ENCODE measurements at regions not wholly inside any gene's neighbourhood (a gene's known extent, or its start where the extent isn't known, plus 50 kb on each side); places are given as distances from the start of the nearest gene placed in this dataset.

DNA sequence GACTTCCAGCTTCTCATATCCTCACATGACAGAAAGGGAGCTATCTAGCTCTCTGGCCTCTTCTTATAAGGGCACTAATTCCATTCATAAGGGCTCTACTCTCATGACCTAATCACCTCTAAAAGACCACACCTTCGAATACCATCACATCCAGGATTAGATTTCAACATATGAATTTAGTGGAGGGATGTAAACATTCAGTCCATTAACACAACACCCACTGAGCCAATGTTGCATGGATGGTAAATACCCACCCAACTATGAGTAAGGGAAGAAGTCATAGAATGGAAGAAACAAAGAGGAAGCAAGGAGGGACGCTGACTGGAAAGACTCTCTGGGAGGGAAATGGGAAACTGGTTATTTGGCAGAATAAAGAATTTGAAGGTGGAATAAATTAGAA, 112.6 kb upstream of the CCDC112 start:
- intact Hi-C loops (cut with micrococcal nuclease): loop anchor here (10.0 kb wide), 1 partner anchor 966 kb away; no protein-coding TSS in a partner anchor

DNA sequence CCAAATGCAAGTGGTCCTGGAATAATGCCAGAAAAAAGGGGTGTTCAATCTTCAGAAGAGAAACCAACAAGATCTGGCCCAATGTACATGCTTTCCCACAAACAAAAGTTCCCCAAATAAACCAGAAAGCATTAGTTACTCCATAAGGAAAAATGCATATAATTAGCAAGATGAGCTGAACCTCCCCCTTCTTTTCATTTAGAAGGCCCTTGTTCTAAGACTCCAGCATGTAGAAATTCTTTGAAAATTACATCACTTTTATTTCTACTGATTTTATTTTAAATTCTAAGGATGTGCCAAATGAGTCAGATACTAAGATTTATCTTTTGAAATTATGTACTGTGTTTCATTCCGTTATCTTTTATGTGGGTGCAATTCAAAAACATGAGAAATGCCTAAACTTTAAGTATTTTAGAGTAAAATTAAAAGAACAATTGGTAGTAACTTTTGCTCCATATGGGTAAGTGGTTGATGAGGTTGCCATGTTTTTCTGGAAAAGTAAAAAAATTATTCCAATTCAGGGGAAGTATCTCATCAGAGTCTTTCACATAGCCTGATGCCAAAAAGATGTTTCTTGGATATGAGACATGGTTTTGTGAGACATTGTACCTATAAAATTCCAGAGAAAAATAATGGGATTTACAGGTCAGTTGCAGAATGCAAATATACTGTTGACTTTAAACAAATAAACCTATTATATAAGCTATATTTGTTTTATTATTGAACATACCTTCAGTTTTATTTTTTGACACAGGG, 106.5 kb upstream of the CCDC112 start:
- intact Hi-C loops (cut with micrococcal nuclease): loop anchor here (10.0 kb wide), 1 partner anchor 972 kb away; no protein-coding TSS in a partner anchor

DNA sequence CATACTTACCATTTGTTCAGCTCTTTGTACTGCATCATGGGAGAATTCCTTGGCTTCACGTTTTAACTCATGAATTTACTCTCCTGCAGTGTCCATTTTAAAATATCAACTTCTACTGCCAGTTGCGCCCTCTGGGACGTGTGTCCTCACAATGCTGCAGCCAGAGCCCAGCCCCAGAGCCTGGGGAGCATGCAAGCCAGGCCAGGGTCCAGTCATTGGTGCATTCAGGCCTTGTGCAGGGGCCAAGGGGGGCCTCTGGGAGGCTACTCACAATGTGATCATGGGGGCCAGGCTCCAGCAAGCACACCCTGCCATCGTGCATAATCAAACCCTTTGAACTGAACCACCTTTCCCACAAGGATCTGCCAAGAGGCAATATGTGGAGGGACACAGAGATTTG, 105.6 kb upstream of the CCDC112 start:
- intact Hi-C loops (cut with micrococcal nuclease): loop anchor here (10.0 kb wide), 1 partner anchor 973 kb away; no protein-coding TSS in a partner anchor

DNA sequence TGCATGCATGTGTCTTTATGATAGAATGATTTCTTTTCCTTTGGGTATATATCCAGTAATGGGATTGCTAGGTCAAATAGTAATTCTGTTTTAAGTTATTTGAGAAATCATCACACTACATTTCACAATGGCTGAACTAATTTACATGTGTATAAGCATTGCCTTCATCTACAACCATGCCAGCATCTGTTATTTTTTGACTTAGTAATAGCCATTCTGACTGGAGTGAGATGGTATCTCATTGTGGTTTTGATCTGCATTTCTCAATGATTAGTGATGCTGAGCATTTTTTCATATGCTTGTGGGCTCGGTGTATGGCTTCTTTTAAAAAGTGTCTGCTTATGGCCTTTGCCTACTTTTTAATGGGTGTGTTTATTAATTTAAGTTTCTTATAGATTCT, 102.3 kb upstream of the CCDC112 start:
- intact Hi-C loops (cut with micrococcal nuclease): no loop called here

DNA sequence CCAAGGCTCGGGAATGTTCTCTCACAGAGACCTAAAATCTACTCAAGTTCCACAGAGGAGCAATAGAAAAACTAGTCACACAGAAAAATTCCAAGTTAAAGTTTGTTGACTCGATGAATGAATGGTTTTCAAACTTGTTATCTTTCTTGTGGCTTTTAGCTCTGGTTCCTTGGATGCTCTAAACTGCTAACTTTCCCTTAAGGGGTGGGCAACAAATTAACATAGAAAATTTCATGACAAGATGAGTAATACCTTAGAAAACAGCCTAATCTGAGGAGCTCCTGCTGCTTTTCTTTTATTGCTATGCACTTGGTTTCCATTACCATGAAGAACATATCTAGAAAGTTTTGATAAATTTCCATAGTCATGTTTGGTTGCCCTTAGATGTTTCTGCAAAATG, 100.2 kb upstream of the CCDC112 start:
- intact Hi-C loops (cut with micrococcal nuclease): no loop called here

DNA sequence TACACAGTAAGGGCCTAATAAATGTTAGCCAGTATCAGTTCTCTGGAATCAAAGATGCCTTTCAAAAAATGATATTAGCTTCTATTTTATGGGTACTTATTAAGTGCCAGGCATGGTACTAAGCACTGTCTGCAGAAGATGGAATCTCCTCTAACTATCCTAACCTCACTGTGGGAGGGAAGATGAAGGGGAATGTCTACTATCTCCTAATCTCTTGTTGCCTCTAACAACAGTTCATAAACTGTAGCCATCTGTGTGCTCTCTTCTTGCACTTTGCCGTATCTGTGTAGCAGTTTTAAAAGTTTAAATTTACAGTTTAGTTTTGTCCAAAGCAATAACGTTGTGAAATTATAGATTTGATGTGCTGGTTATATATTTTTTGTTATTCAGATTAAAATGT, 99.6 kb upstream of the CCDC112 start:
- intact Hi-C loops (cut with micrococcal nuclease): no loop called here

DNA sequence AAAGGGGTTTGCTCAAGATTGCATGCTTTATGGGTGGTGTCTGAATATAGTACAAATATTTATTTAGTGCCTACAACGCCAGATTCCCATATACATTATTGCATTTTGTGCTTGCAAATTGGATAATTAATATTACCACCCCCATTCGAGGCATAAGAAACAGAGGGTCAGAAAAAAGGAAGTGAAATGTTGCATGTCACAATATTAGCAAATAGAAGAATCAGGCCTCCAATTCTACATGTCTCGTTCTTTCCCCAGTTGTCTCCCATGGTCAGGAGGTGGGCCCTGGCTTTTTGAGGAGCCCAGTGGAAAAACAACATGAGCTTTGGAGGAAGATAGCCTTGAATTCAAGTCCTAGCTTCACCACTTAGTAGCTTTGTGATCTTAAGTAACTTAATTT, 98.1 kb upstream of the CCDC112 start:
- intact Hi-C loops (cut with micrococcal nuclease): no loop called here

DNA sequence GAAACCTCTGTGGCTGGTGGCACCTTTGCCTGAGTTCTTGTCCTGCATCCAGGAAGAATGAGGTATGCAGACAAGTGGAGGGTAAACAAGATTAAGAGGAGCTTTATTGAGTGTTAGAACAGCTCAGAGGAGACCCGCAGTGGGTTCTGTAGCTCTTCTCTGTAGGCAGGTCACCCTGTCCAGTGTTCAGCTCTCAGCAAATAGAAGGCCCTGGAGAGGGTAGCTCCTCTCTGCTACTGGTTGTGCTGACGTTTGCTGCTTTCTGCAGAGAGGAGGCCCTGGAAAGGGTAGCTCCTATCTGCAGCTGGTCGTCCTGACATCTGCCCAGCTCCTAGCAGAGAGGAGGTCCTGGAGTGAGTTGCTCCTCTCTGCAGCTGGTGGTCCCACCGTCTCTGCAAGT, 96.8 kb upstream of the CCDC112 start:
- intact Hi-C loops (cut with micrococcal nuclease): no loop called here

DNA sequence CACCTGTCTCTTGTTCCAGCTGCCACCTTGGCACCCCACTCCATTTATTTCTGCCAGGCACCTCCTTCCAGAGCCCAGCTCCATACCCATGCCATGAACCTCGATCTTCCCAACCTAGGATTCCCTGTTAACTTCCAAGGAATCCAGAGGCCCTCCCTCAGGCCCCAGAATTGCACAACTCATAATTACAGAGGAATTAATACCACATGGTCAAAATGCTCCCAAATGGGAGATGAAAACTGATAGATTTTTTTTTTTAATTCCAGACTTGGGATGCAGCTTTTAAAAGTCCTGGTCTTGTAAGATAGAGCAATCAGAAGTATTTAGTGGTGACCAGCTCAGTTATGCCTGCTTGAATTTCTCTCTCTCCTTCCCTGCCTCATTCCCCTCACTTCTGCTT, 96.2 kb upstream of the CCDC112 start:
- intact Hi-C loops (cut with micrococcal nuclease): no loop called here

DNA sequence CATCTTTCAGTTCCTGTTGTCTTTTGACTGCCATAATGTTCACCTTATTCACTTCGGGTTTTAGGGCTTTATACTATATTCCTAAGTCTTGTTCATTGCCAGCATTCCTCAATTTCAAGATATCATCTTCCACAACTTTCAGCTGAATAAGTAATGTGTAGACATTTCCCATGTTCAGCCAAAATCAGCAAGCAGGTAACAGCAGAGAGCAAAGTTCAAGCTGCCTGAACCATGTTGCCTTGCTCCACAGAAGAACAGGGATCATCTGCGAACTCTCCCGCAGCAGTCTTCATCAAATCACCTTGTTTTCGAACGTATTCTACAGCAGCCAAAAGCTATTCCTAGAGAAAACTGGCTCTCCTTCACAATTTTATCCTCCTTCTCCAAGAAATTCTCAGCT, 95.3 kb upstream of the CCDC112 start:
- intact Hi-C loops (cut with micrococcal nuclease): no loop called here

DNA sequence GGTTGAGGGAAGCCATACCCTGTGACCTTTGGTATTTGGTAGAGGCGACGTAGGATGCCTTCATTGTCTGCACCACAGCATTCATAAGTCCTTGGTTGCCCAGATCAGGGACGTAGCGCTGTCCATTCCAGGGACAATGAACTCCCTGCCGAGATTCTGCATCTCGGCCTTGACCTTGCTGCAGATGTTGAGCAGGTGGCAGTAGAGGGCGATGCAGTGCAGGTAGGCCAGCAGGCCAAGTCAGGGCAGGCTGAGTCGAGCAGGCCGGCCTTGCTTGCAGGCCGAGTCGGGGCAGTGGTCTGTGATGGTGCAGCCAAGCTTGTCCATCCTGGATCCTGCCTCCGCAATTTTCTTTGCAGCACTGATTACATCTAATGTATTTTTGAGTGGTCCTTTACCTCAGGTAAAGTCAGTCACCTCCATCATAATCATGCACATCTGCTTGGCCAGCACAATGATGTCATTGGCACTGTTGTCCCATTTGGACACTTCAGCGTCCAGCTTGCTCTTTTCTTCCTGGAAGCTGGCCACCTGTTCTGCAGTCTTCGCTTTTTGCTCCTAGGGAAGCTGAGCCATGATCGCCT, 93.4 kb upstream of the CCDC112 start:
- intact Hi-C loops (cut with micrococcal nuclease): no loop called here

DNA sequence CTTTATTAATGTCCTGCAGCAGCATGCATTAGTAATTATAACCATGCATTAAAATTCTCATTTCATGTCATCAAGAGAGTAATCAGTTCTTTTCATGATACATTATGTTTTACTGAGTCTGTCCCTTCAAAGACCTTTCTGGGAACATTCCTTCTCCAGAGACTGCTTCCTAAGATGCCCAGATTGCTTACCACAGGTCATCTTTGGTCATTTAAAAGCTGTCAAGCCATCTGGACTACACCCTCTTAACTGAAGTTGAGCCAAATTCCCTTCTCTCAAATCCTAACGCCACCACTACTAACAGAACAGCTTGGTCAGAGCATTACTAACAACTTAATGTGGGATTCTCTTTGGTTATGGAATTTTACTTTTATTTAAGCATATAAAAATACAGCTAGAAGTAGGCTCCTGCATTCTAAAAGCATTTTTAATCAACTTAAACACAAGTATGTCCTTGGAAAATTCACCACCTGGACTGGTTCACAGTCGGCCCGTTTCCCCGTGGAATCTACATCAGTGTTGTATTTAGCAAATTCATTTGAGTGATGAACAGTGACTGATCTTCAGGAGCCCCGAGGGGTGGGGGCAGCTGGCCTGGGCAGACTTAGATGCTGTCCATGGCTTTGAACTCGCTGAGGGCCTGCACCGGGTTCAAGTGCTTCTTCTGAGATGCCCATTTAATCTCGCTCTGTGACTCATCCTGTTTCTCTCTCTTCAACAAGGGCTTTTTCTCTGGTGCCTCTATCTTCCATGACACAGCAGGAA, 92.8 kb upstream of the CCDC112 start:
- intact Hi-C loops (cut with micrococcal nuclease): no loop called here

DNA sequence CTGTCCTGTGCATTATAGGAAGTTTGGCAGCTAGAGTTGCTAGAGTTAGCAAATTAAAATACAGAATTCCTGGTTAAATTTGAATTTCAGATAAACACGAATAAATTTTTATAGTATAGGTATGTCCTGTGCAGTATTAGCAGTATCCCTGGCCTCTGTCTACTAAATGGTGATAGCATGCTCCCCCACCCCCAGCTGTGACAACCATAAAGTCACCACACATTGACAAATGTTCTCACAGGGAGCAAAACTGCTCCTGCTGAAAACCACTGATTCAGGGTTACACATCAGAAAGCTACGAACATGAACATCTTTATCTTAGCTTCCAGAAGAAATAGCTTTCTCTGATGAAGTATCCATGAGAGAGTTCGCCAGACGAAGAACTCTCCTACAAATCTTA, 91.8 kb upstream of the CCDC112 start:
- intact Hi-C loops (cut with micrococcal nuclease): no loop called here

DNA sequence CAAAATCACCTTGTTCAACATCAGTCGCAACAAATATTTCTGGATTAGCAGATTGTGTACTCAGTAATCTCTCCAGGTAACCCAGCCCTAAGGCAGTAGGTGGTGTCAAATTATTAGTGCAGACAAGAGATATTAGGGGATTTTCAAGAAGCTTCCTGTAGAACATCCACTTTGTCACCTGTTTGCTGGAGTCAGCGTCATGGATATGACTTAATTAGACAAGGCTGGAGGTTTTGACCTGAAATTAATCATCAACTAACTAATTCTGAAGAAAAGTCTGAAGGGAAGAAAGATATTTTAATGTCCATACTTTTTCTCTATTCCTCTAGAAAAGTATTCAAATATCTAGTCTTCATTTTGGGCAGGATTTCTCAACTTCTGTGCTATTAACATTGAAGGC, 91.4 kb upstream of the CCDC112 start:
- intact Hi-C loops (cut with micrococcal nuclease): no loop called here

DNA sequence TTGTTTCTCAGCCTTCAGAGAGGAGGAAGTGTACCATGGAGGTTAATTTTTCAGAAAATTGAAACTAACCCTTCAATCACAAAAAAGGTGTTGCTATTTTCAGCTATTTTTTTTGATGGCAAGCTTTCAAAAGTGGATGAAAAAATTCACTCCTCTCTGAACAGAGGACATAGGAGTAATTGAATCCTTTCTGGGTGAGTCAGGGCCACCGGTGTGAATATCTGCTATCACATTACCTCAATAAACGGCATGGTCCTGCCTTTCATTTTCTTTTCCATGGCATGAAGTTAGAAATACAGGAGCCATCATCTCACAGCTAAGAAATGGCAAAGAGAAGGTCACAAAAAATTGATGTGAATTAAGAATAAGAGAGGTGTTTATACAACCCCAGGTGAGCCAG, 90.2 kb upstream of the CCDC112 start:
- intact Hi-C loops (cut with micrococcal nuclease): no loop called here

DNA sequence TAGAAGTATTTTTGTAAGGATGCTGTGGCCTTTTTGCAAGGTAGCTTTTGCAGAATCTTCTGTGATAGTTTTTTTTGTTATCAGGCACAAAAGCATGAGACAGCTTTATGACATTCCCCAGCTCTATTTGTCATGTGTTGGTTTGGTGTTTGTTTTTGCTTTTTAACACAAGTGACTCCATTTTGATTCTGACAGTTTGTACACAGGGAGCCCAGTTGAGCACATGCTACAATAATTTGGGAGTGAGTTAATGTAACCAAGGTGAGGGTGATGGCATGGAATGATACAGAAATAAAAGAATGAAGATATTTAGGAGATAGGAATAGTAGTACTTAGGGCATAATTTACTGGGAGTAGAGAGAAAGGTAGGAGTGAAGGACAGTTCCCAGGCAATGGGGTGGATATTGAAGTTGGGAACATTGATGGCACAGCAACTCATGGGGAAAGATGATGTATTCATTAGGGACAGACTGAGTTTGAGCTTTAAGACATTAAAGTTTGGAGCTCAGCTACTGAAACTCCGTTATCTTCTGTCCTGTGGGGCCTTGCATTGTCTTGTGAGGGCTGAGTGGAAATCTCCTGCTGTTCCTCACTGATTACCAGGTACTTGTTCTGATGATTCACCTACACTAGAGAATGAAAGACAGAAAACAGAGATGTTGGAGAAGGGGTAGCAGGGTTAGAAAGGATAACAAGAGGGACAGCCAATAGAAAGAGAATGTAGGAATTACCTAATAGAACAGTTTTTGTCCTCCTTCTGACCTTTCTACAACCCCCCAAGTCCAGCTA, 88.3 kb upstream of the CCDC112 start:
- intact Hi-C loops (cut with micrococcal nuclease): no loop called here

DNA sequence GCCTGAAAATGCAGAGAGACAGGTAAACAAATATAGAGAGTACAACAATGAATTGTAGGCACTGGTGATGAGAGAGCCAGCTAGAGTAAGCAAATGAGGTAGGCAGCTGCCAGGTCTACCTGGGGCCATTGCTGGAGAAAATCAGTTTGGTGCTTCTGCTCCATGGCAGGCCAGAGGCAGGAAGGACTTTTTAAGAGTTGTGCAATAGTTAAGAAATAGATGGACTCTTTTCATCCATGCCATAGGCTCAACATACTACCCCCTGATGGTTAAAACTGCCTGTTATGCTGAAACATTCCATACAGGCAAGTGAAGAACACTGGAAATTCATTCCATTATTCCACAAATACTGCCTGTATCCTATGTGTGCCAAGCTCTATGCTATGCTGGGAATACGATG, 86.5 kb upstream of the CCDC112 start:
- intact Hi-C loops (cut with micrococcal nuclease): no loop called here

DNA sequence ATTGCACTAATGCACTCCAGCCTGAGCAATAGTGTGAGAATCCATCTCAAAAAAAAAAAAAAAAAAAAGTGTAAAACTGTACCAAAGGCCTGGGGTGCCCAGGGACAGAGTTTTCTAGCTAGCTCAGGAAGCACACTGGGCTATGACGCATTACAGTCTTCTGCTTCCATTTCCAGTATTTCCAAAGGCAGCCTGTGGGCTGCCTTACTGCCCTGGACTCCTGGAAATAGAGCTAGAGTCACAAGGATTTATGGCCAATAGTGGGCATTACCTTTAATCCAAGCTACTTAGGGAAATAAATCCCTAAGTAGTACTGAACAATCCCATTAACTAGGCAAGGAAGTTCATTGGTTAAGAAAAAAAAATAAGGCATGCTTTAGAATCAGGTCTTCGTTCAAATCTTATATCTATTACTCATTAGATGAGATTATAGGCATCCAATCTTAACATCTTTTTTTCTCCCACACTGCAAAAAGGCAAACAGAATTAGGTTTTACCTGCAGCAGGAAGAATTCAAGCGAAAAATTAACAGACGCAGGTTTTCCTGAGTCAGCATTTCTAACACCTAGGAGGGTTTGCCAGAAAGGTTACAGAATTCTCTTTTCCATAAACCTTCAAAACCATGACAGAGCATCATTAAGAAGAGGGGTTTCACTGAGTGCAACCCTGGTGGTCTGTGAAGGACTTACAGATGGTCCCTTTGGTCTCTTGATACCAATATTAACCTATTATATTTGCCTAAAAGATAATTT, 85.6 kb upstream of the CCDC112 start:
- intact Hi-C loops (cut with micrococcal nuclease): no loop called here

DNA sequence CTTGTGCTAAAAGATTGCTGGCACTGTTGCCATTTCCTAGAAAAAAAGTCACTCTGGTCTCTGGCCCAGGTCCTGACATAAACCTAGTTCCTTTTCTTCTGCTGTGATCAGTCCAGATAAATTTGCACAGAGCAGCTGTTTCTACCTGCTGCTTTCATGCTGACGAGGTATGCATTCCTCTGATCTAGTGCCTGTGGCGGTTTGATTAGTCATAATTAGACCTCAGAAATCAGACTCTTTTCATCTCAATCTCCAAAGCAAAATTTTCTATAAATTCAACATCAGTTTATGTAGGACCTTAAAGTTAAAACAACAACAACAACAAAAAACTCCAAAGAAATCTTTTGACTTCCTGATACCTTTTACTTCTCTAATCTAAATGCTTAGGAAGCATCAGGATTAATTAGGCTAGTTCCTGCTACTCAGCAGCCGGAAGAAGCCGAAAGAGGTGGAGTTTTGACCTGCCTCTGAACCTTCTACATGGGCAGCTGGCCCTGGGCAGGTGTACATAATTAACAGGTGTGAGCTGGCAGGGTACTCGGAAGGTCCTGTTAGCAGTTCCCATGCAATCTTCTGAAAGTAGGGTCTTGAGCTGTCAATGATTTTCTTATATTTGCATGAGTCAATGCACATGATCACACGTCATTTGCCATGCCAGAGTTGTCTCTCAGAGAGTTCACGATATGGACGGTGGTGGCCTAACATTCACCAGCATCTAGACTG, 83.3 kb upstream of the CCDC112 start:
- intact Hi-C loops (cut with micrococcal nuclease): loop anchor here (2.0 to 5.0 kb wide), 5 partner anchors 67 to 463 kb away; partner anchors contain the start of genes AP3S1, ATG12 and FEM1C

DNA sequence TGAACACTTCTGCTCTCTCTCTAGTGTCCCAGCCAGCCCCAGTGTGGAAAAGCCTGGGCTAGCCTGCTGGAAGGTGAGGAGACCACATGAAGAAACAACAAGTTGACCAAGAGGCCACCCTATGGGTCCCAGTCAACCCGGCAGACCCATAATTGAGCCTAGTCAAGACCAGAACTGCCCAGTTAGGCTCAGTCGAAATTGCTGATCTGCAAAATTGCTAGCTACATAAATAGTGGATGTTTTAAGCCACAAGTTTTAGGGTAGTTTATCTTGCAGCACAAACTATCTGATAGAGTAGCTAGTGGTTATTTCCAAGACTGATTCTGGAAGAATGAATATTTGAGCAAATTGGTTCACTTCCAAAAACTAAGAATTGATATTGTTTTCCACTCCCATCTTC, 82.3 kb upstream of the CCDC112 start:
- intact Hi-C loops (cut with micrococcal nuclease): loop anchor here (2.0 to 5.0 kb wide), 5 partner anchors 66 to 464 kb away; partner anchors contain the start of genes AP3S1, ATG12 and FEM1C

Measured in T-helper 1 cell treated with Interleukin-12 subunit alpha and Interleukin-12 subunit beta and Interleukin-4 antibody, amounts not matched to agents 30 ng/mL and 1 ng/mL, for 36 hours (primary cell).